Spleen (tissue), 11 donors: ENCODE measurements at regions not wholly inside any gene's neighbourhood (a gene's known extent, or its start where the extent isn't known, plus 50 kb on each side); places are given as distances from the start of the nearest gene placed in this dataset.

Source experiments
- DNase-seq: peaks from one replicate; pipeline ENCODE4 v3.0.0-alpha.2; 2020
- H3K27ac ChIP-seq, 8 donors: fragments of 200-600 bp; sonication (generic) in 7 of 8; 1 replicate in 4 of 8; 2 replicates in 4 of 8; pipeline versions ENCODE4 v1.5.0 to v1.8.0; 2016 to 2021; ENCODE audit warnings: inconsistent platforms in 4 of 8, mild to moderate bottlenecking in 4 of 8, moderate library complexity in 1 of 8
- H3K27me3 ChIP-seq, 7 donors: fragments of 200-600 bp; sonication (generic) in 6 of 7; replicated peaks in 1 of 7; 1 replicate in 4 of 7; 2 replicates in 3 of 7; pipeline versions ENCODE4 v1.5.0 to v1.8.0; 2016 to 2021; ENCODE audit warnings: inconsistent platforms in 3 of 7, mild to moderate bottlenecking in 1 of 7
- H3K36me3 ChIP-seq, 6 donors: fragments of 200-600 bp; sonication (generic) in 5 of 6; 1 replicate in 4 of 6; 2 replicates in 2 of 6; pipeline versions ENCODE4 v1.5.0 to v1.8.0; 2016 to 2021; ENCODE audit warnings: inconsistent platforms in 2 of 6
- H3K4me1 ChIP-seq, 6 donors: fragments of 200-600 bp; sonication (generic) in 5 of 6; 1 replicate in 3 of 6; 2 replicates in 3 of 6; pipeline versions ENCODE4 v1.5.0 to v1.8.0; 2016 to 2021; ENCODE audit warnings: inconsistent platforms in 3 of 6
- H3K4me3 ChIP-seq, 8 donors: fragments of 200-600 bp; sonication (generic) in 7 of 8; 1 replicate in 4 of 8; 2 replicates in 4 of 8; pipeline versions ENCODE4 v1.5.0 to v1.8.0; 2016 to 2021; ENCODE audit warnings: inconsistent platforms in 4 of 8, mild to moderate bottlenecking in 4 of 8, moderate library complexity in 2 of 8
- H3K9me3 ChIP-seq, 8 donors: fragments of 200-600 bp; sonication (generic) in 7 of 8; 1 replicate in 4 of 8; 2 replicates in 4 of 8; pipeline versions ENCODE4 v1.5.0 to v1.8.0; 2016 to 2021; ENCODE audit warnings: inconsistent platforms in 4 of 8
- CTCF ChIP-seq, 11 experiments: fragments of 200-600 bp in 7 of 11; fragments of 450-650 bp in 4 of 11; sonication (generic) in 4 of 11; IDR thresholded peaks in 8 of 11; conservative IDR thresholded peaks in 3 of 11; 1 replicate in 7 of 11; 2 replicates in 4 of 11; pipeline versions ENCODE4 v1.4.0 to v1.8.0; 2016 to 2021; ENCODE audit warnings: antibody characterized with exemption in 11 of 11, inconsistent platforms in 4 of 11, mild to moderate bottlenecking in 1 of 11
- POLR2A ChIP-seq, 3 donors: fragments of 450-650 bp; IDR thresholded peaks; one replicate each; pipeline ENCODE4 v1.5.1; 2017; ENCODE audit warnings: antibody characterized with exemption in 3 of 3, mild to moderate bottlenecking in 1 of 3
- POLR2AphosphoS5 ChIP-seq, 3 donors: sonication (generic); formaldehyde crosslinking; IDR thresholded peaks; one replicate each; pipeline ENCODE4 v1.5.1; 2017; ENCODE audit warnings: antibody characterized with exemption in 3 of 3
- WGBS, 5 donors: extraction: QIAGEN DNeasy Blood & Tissue Kit in 3 of 5; methylation state at CpG; one replicate each; pipeline versions ENCODE4 v1.1.5 to v1.1.7; 2013 to 2018; 5-methylcytosine and 5-hydroxymethylcytosine counted together
- intact Hi-C: fragments of 100-400 bp; cut with DNase I; formaldehyde crosslinking; loops from one replicate; pipeline ENCODE4 v1.15.0; 2023; ENCODE audit warnings: low total_unique reads
- donor health status: healthy with polysubstance abuse.
- donor health status: DM: no; HTN: no; CAD: no; lungs with moderate emphysema.
- donor health status: DM: no; HTN: no; CAD: no.
- donor health status: Bipolar disorder and iron deficiency.
- donor health status: healthy.
- donor health status: DM: no; HTN: no; CAD: no.
- donor health status: DM: yes; HTN: yes; CAD: no.

GRCh38 chr16:9603316-9603715 is 511.9 kb downstream of the HAPSTR1 start:
- TF ChIP-seq CTCF (IDR thresholded peaks at IDR 0.05 in 8 of 11, conservative IDR thresholded peaks at IDR 0.05 in 3 of 11) (no peak), POLR2A (IDR thresholded peaks at IDR 0.05) (no peak), POLR2AphosphoS5 (IDR thresholded peaks at IDR 0.05) (no peak)
- no peak for DNase-seq
- Histone ChIP-seq H3K4me3 (no peak overlapping the region), H3K27me3 (peaks cover 0 to 6% (median 0%) of the 10 kb centered on the region in 7 donors), H3K9me3 (no peaks in the 10 kb centered on the region), H3K4me1 (no peaks in the 10 kb centered on the region), H3K36me3 (no peaks in the 10 kb centered on the region), H3K27ac (no peak overlapping the region)
- intact Hi-C loops = no loop called here
- WGBS, 5 donors = 38 to 54% (median 47%) methylated on average over 7 of the region's 7 CpGs

GRCh38 chr16:9607515-9608230 is 516.2 kb downstream of the HAPSTR1 start:
- WGBS, 5 donors = 67 to 84% (median 73%) methylated on average over 2 of the region's 2 CpGs
- Histone ChIP-seq H3K4me3 (no peak overlapping the region), H3K27me3 (peaks cover 0 to 6% (median 0%) of the 10 kb centered on the region in 7 donors), H3K27ac (no peak overlapping the region), H3K9me3 (no peaks in the 10 kb centered on the region), H3K4me1 (no peaks in the 10 kb centered on the region), H3K36me3 (no peaks in the 10 kb centered on the region)
- no peak for DNase-seq
- intact Hi-C loops = no loop called here
- TF ChIP-seq POLR2A (IDR thresholded peaks at IDR 0.05) (no peak), POLR2AphosphoS5 (IDR thresholded peaks at IDR 0.05) (no peak), CTCF (IDR thresholded peaks at IDR 0.05 in 8 of 11, conservative IDR thresholded peaks at IDR 0.05 in 3 of 11) (no peak)

GRCh38 chr16:9610727-9611126 is 519.3 kb downstream of the HAPSTR1 start:
- Histone ChIP-seq H3K36me3 (no peaks in the 10 kb centered on the region), H3K9me3 (no peaks in the 10 kb centered on the region), H3K4me3 (no peak overlapping the region), H3K4me1 (no peaks in the 10 kb centered on the region), H3K27ac (no peak overlapping the region), H3K27me3 (no peaks in the 10 kb centered on the region)
- no peak for DNase-seq
- TF ChIP-seq CTCF (IDR thresholded peaks at IDR 0.05 in 8 of 11, conservative IDR thresholded peaks at IDR 0.05 in 3 of 11) (no peak), POLR2AphosphoS5 (IDR thresholded peaks at IDR 0.05) (no peak), POLR2A (IDR thresholded peaks at IDR 0.05) (no peak)
- 67 to 79% (median 75%) methylated on average over 5 of the region's 5 CpGs for WGBS, 5 donors
- intact Hi-C loops = no loop called here

GRCh38 chr16:9612267-9612666 is 520.8 kb downstream of the HAPSTR1 start:
- 39 to 44% (median 43%) methylated on average over 7 of the region's 7 CpGs for WGBS, 5 donors
- Histone ChIP-seq H3K4me3 (no peak overlapping the region), H3K36me3 (no peaks in the 10 kb centered on the region), H3K27me3 (no peaks in the 10 kb centered on the region), H3K4me1 (no peaks in the 10 kb centered on the region), H3K27ac (no peak overlapping the region), H3K9me3 (no peaks in the 10 kb centered on the region)
- DNase-seq = no peak
- no peak for TF ChIP-seq CTCF (IDR thresholded peaks at IDR 0.05 in 8 of 11, conservative IDR thresholded peaks at IDR 0.05 in 3 of 11)
- no peak for TF ChIP-seq POLR2A (IDR thresholded peaks at IDR 0.05)
- no peak for TF ChIP-seq POLR2AphosphoS5 (IDR thresholded peaks at IDR 0.05)
- intact Hi-C loops = no loop called here
